GM18951 (cell line): ENCODE measurements at regions not wholly inside any gene's neighbourhood (a gene's known extent, or its start where the extent isn't known, plus 50 kb on each side); places are given as distances from the start of the nearest gene placed in this dataset.

ENCODE experiments used
- POLR2A ChIP-seq: IDR thresholded peaks from 4 replicates; pipeline ENCODE4 v1.6.1; 2011; ENCODE audit warnings: mild to moderate bottlenecking; ENCODE audit not compliant: insufficient read length, insufficient read depth; ENCODE audit errors: extremely low read depth
- in situ Hi-C: fragments of 300-500 bp; cut with MboI; formaldehyde crosslinking; loops from one replicate; pipeline ENCODE4 v1.12.0; 2022; ENCODE audit warnings: low sequenced_read_pairs, mixed read lengths, inconsistent platforms; ENCODE audit not compliant: unreplicated experiment

GRCh38 chr14:27061299-27061698 is 463.5 kb upstream of the NOVA1 start:
- in situ Hi-C loops: no loop called here
- no peak for TF ChIP-seq POLR2A

- no peak for TF ChIP-seq POLR2A
- in situ Hi-C loops: no loop called here
Observed at GRCh38 chr14:27063959-27064358, 466.1 kb upstream of the NOVA1 start.

- in situ Hi-C loops: no loop called here
Observed at GRCh38 chr14:27065886-27066285, 468.1 kb upstream of the NOVA1 start.

GRCh38 chr14:27067961-27068360 is 470.1 kb upstream of the NOVA1 start:
- TF ChIP-seq POLR2A: no peak
- in situ Hi-C loops: no loop called here

More at GRCh38 chr14:27065886-27066285, 468.1 kb upstream of the NOVA1 start:
- no peak for TF ChIP-seq POLR2A

GRCh38 chr14:27072589-27072988 is 474.8 kb upstream of the NOVA1 start:
- no peak for TF ChIP-seq POLR2A
- in situ Hi-C loops: no loop called here

GRCh38 chr14:27075503-27075902 is 477.7 kb upstream of the NOVA1 start:
- in situ Hi-C loops: no loop called here

GRCh38 chr14:27077214-27077613 is 479.4 kb upstream of the NOVA1 start:
- in situ Hi-C loops: no loop called here
- TF ChIP-seq POLR2A: no peak

More at GRCh38 chr14:27075503-27075902, 477.7 kb upstream of the NOVA1 start:
- no peak for TF ChIP-seq POLR2A

- no peak for TF ChIP-seq POLR2A
- in situ Hi-C loops: no loop called here
Observed at GRCh38 chr14:27077710-27078109, 479.9 kb upstream of the NOVA1 start.

GRCh38 chr14:27078191-27078590 is 480.4 kb upstream of the NOVA1 start:
- no peak for TF ChIP-seq POLR2A
- in situ Hi-C loops: no loop called here

- in situ Hi-C loops: no loop called here
- TF ChIP-seq POLR2A: no peak
Observed at GRCh38 chr14:27079716-27080115, 481.9 kb upstream of the NOVA1 start.

GRCh38 chr14:27085500-27085899 is 487.7 kb upstream of the NOVA1 start:
- no peak for TF ChIP-seq POLR2A
- in situ Hi-C loops: no loop called here

GRCh38 chr14:27090716-27091115 is 492.9 kb upstream of the NOVA1 start:
- TF ChIP-seq POLR2A: no peak
- in situ Hi-C loops: no loop called here

GRCh38 chr14:27091973-27092372 is 494.1 kb upstream of the NOVA1 start:
- TF ChIP-seq POLR2A: no peak
- in situ Hi-C loops: no loop called here

- in situ Hi-C loops: no loop called here
- no peak for TF ChIP-seq POLR2A
Observed at GRCh38 chr14:27096091-27096490, 498.3 kb upstream of the NOVA1 start.

GRCh38 chr14:27098451-27098850 is 500.6 kb upstream of the NOVA1 start:
- no peak for TF ChIP-seq POLR2A
- in situ Hi-C loops: no loop called here
